HEK293T (cell line): ENCODE measurements at regions not wholly inside any gene's neighbourhood (a gene's known extent, or its start where the extent isn't known, plus 50 kb on each side); places are given as distances from the start of the nearest gene placed in this dataset.

ENCODE experiments used
- CTCF ChIA-PET: fragments of 350-600 bp; formaldehyde crosslinking; extraction: SDS; loops from one replicate; lab custom pipeline; 2021; ENCODE audit warnings: antibody characterized with exemption, inconsistent platforms; lab: Yijun Ruan, JAX
- POLR2A ChIA-PET: fragments of 350-600 bp; formaldehyde crosslinking; extraction: SDS; loops from one replicate; lab custom pipeline; 2020; ENCODE audit warnings: antibody characterized with exemption, inconsistent platforms; lab: Yijun Ruan, JAX
- DNase-seq: peaks from one replicate; pipeline ENCODE4 v3.0.0; 2012; ENCODE audit warnings: mixed read lengths; ENCODE audit errors: extremely low spot score
- ARNT ChIP-seq: fragments of 450-650 bp; IDR thresholded peaks from 2 replicates; pipeline ENCODE4 v1.6.1; 2017; ENCODE audit warnings: mild to moderate bottlenecking
- BHLHE40 ChIP-seq: fragments of 450-650 bp; IDR thresholded peaks from 2 replicates; pipeline ENCODE4 v1.6.1; 2016; ENCODE audit warnings: mild to moderate bottlenecking, moderate library complexity, borderline replicate concordance
- CTBP1 ChIP-seq: fragments of 450-650 bp; IDR thresholded peaks from 2 replicates; pipeline ENCODE4 v1.6.1; 2016; ENCODE audit warnings: borderline replicate concordance
- ELF4 ChIP-seq: fragments of 450-650 bp; IDR thresholded peaks from 2 replicates; pipeline ENCODE4 v1.6.1; 2017; ENCODE audit warnings: antibody characterized with exemption
- FOXA1 ChIP-seq: fragments of 450-650 bp; IDR thresholded peaks from 2 replicates; pipeline ENCODE4 v1.6.1; 2016; ENCODE audit warnings: mild to moderate bottlenecking
- FOXK2 ChIP-seq: fragments of 450-650 bp; IDR thresholded peaks from 2 replicates; pipeline ENCODE4 v1.6.1; 2016; ENCODE audit warnings: mild to moderate bottlenecking
- FOXM1 ChIP-seq: fragments of 450-650 bp; IDR thresholded peaks from 2 replicates; pipeline ENCODE4 v1.6.1; 2017; ENCODE audit warnings: mild to moderate bottlenecking, borderline replicate concordance
- HDGF ChIP-seq: fragments of 450-650 bp; IDR thresholded peaks from 2 replicates; pipeline ENCODE4 v1.6.1; 2017; ENCODE audit warnings: antibody characterized with exemption, borderline replicate concordance
- L3MBTL2 ChIP-seq: fragments of 450-650 bp; conservative IDR thresholded peaks from 2 replicates; pipeline ENCODE4 v1.6.1; 2016; ENCODE audit warnings: mild to moderate bottlenecking
- LEF1 ChIP-seq: fragments of 450-650 bp; IDR thresholded peaks from 2 replicates; pipeline ENCODE4 v1.6.1; 2017; ENCODE audit warnings: mild to moderate bottlenecking, borderline replicate concordance
- NFRKB ChIP-seq: fragments of 450-650 bp; IDR thresholded peaks from 2 replicates; pipeline ENCODE4 v1.6.1; 2016; ENCODE audit warnings: mild to moderate bottlenecking, moderate library complexity
- SP1 ChIP-seq: fragments of 450-650 bp; IDR thresholded peaks from 2 replicates; pipeline ENCODE4 v1.6.1; 2017
- SUZ12 ChIP-seq: fragments of 450-650 bp; IDR thresholded peaks from 2 replicates; pipeline ENCODE4 v1.6.1; 2016; ENCODE audit warnings: mild to moderate bottlenecking
- TARDBP ChIP-seq: fragments of 450-650 bp; IDR thresholded peaks from 2 replicates; pipeline ENCODE4 v1.6.1; 2016
- ZNF384 ChIP-seq: fragments of 450-650 bp; IDR thresholded peaks from 2 replicates; pipeline ENCODE4 v1.6.1; 2016
- TF ChIP-seq, protein P1 (sequence below): fragments of 450-650 bp; IDR thresholded peaks from 2 replicates; pipeline ENCODE4 v1.6.1; 2016

DNA sequence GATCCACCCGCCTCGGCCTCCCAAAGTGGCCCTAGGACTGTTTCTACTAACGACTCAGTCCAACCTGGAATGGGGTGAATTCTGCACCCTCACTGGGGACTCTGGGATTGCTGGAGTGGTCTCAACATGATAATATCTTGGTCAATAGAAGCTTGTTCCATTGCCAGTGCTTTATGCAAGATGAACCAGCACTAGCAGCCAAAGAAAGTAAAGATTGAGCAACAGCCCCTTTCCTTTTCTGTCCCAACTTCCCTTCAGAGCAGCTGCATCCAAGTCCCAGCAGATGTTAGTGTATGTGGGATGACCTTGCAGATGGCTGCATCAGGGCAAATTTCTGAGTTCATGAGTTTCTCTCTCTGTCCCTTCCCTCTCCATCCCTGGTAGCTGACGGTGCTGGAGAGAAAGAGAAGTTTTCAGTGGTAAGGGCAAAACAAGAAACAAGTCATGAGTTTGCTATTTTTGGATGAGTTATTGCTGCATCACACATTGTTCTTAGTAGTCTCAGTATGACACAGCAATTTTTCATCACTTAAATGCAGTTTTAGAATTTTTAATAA lies 183.6 kb upstream of the EDNRB start:
- CTCF ChIA-PET: no interaction called here
- TF ChIP-seq ZNF384 (no peak), CTBP1 (no peak), LEF1 (no peak), TARDBP (no peak), BHLHE40 (no peak), SP1 (no peak), ARNT (no peak), FOXK2 (no peak), HDGF (no peak), FOXM1 (no peak), L3MBTL2 (no peak), FOXA1 (no peak)
- TF ChIP-seq, protein P1, sequence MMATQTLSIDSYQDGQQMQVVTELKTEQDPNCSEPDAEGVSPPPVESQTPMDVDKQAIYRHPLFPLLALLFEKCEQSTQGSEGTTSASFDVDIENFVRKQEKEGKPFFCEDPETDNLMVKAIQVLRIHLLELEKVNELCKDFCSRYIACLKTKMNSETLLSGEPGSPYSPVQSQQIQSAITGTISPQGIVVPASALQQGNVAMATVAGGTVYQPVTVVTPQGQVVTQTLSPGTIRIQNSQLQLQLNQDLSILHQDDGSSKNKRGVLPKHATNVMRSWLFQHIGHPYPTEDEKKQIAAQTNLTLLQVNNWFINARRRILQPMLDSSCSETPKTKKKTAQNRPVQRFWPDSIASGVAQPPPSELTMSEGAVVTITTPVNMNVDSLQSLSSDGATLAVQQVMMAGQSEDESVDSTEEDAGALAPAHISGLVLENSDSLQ: no peak
- POLR2A ChIA-PET: no interaction called here
- no peak for DNase-seq

DNA sequence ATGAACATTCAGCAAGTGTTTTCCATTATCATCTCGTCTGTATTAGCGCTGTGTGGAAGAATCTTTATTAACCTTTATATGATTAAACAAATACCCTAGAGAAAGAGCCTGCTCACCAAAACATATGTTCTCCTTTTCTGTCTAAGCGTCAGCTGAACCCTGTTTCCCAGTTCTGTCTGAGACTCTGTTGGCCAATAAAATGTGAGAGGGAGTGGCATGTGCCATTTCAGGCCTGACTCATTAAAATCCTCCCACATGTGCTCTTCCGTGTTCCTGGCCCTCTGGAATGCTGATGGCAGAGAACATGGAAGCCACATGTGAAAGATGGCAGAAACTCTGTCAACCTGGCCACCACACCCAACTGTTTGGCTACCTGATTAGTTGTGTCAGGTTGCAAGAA lies 181.9 kb upstream of the EDNRB start:
- ChIA-PET CTCF (no interaction called here), POLR2A (no interaction called here)
- no peak for DNase-seq
- TF ChIP-seq NFRKB (no peak), SUZ12 (no peak), L3MBTL2 (no peak), BHLHE40 (no peak), LEF1 (no peak), ARNT (no peak), ELF4 (no peak), TARDBP (no peak), SP1 (no peak), CTBP1 (no peak), FOXK2 (no peak), FOXA1 (no peak)

DNA sequence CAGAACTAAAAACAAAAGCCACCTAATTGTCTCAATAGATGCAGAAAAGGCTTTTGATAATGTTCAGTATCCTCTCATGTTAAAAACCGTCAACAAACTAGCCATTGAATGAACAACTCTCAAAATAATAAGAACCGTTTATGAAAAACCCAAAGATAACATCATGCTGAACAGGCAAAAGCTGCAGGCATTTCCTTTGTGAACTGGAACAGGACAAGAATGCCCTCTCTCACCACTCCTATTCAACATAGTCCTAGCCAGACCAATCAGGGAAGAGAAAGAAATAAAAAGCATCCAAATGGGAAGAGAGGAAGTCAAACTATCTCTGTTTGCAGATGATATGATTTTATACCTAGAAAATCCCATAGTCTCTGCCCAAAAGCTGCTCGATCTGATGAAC lies 179.6 kb upstream of the EDNRB start:
- POLR2A ChIA-PET: no interaction called here
- DNase-seq: no peak
- TF ChIP-seq SP1: no peak
- TF ChIP-seq ELF4: no peak
- TF ChIP-seq ZNF384: no peak
- TF ChIP-seq HDGF: no peak
- TF ChIP-seq FOXK2: no peak
- no peak for TF ChIP-seq NFRKB
- TF ChIP-seq L3MBTL2: no peak
- TF ChIP-seq TARDBP: no peak
- TF ChIP-seq FOXA1: no peak
- TF ChIP-seq ARNT: no peak
- no peak for TF ChIP-seq CTBP1
- TF ChIP-seq SUZ12: no peak
- no peak for TF ChIP-seq LEF1
- TF ChIP-seq, protein P1: no peak
- no peak for TF ChIP-seq FOXM1
- CTCF ChIA-PET: no interaction called here

DNA sequence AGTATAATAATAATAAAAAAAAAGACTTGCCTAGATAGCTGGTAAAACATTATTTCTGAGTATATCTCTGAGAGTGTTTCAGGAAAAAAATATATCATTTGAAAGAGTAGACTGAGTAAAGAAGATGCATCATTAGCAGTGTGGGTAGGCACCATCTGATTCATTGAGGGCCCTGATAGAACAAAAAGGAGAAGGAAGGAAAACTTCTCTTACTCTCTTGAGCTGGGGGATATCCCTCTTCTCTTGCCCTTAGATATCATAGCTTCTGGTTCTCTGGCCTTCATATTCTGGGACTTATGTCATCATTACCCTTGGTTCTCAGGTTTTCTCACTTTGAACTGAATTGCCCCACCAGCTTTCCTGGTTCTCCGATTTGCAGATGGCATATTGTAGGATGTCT lies 177.6 kb upstream of the EDNRB start:
- no peak for DNase-seq
- CTCF ChIA-PET: no interaction called here
- POLR2A ChIA-PET: no interaction called here
- no peak for TF ChIP-seq NFRKB
- TF ChIP-seq ARNT: no peak
- TF ChIP-seq HDGF: no peak
- TF ChIP-seq FOXM1: no peak
- TF ChIP-seq FOXK2: no peak
- no peak for TF ChIP-seq BHLHE40

DNA sequence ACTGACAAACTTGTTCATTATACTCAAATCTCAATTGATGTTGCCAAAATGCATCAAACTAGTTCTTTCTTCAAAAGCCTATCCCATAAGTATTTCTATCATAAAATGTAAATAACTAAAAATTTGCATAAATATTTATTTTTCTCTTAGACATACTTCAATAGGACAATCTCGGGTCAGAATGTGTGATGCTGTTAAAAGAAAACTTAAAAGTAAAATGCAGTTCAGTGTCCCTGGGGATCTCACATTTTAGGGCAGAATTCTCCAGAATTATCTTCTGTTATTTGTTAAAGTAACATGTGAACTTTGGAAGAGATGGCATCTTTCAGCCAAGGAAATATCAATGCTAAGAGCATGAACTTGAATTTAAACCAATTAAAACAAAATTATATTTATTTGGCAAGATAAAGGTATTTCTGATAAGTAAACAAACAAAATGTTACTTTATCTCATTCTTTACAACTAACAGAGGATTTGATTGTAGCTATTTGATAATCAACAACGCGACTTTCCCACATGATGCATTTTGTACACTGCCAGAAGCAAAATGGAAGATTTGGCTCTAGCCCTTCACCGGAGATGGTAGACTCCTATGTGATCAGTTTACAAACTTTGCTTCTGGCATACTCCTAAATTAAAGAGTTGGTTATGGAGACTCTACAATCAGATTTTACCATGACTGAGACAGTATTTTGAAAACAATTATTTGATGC lies 169.5 kb upstream of the EDNRB start:
- ChIA-PET POLR2A (no interaction called here), CTCF (no interaction called here)
- TF ChIP-seq TARDBP (no peak), FOXM1 (no peak), ELF4 (no peak), LEF1 (no peak), ZNF384 (no peak), L3MBTL2 (no peak)
- TF ChIP-seq, protein P1: no peak
- no peak for DNase-seq

DNA sequence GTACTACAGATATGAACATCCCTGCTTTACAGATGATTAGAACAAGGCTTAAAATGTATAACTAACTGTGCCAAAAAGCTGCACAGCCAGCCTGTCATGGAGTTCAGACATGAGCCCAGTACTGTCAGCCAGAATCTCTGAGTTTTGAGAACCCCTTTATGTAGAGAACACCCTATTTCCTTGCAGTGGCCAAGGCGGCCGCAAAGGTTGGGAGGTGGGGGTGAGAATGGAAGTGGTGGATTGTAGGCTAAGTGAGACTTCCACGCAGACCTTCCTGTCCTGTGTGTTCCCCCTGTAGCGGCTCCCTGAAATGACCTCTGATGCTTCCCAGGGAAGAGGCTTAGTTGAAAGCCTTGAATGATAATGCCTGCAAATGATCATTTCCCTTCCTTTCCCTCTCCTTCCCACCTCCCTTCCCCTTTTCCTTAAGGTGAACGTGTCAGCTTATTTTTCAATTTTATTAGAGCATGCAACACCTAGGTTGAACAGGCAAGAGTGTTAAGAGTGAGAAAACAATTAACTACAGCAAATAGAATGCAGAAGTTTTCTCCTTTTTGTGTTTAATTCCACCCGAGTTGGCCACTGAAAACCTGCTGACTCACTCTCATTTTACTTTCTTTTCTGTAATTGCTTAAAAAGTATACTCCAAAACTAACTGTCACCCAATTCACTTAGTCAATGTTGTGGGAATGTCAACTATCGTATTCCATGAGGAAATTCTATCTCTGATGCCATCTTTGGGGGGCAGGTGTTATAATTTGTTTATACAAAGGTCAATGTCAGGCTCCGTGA lies 167.0 kb upstream of the EDNRB start:
- TF ChIP-seq FOXK2 (no peak), SUZ12 (no peak), L3MBTL2 (no peak), TARDBP (no peak), ZNF384 (no peak), NFRKB (no peak), CTBP1 (no peak), LEF1 (no peak)
- CTCF ChIA-PET: interaction anchor here (0.7 kb wide), 1 partner anchor 11 kb away, joined by 3 read pairs; no protein-coding TSS in a partner anchor
- DNase-seq: no peak
- POLR2A ChIA-PET: no interaction called here
